NCI-H146 treated with DMSO at 0.1 percent for 48 hours (cell line): ENCODE measurements at regions not wholly inside any gene's neighbourhood (a gene's known extent, or its start where the extent isn't known, plus 50 kb on each side); places are given as distances from the start of the nearest gene placed in this dataset.

Experiments
- DNase-seq: peaks from one replicate; lab custom pipeline; 2025; ENCODE audit not compliant: unreplicated experiment; lab: John Stamatoyannopoulos, UW

DNA sequence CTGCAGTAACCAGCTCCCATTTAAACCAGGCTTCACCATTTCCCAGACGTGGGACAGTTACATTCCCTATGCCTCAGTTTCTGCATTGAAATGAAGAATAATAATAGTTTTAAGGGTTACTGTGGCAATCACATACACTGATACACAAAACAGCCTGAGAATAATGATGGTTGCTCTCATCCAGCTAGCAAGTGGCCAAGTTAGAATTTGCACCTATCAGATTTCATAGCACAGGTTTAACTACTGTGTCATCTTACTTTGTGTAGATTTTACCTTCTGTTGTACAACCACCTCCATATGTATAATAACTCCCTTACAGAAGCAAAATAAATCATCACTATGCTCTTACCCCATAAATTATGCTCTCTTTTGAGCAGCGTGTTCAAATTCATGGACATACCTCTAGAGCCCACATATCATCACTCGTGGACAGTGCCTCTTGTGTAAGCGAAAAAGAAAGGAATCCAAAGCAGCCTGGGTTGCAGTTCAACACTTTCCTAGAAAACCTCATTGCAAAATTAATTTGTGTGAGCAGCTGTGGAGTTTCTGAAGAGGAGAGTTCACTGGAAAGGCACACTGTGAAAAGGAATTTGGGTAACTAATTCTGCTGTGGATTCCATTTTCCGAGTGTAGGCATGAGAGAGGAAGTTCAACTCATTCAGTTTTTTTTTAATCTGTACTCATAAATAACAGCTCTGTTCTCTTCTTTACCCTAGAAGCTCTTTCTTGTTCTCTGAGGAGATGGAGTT, 492.5 kb downstream of the ARL4A start:
- no peak for DNase-seq

DNA sequence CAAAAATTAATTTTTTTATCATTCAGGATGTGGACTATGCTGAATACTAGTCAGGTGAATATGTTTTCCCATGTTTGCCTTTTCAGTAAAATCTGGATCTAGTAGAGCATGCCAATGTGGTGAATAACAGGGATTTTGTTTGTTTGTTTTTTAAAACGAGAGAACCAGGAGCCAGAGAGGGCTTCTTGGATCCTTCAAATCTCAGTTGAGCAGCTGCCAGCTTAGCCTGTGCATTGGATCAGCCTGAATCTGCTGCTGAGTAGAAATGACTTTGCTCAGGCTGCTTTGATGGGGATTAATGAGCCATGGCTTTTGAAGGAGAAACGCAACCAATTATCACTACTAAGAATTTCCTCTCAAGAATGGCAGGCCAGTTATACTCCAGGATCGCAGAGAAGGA, 493.8 kb downstream of the ARL4A start:
- DNase-seq = no peak

- DNase-seq = no peak
Observed at GRCh38 chr7:13185139-13185538, 497.7 kb downstream of the ARL4A start.

DNA sequence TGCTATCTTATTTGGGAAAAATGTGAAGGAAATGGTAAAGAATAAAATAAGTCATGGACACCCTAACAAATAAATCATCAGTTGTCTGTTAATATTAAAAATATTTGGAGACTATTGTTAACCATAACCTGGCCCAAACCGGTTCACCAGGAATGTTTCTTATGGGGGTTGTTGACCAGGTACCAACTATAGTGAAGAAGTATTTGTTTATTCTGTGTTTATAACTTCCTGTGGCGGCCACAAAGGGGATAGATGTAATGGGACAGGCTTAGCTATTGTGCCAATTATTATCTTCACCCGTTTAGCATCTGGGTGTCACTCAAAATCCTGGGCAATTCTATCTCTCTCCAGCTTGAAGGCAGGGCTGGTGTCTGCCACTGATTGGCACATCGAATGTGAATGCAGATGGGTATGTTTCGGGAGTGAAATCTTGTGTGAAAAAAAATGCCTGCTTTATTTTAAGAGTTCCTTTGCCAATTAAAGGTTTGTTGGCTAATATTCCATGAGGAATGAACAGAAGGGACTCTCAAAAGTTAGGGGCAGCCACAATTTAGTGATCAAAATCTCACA, 500.9 kb downstream of the ARL4A start:
- DNase-seq = no peak

- DNase-seq = no peak
Observed at GRCh38 chr7:13188922-13189321, 501.5 kb downstream of the ARL4A start.

DNA sequence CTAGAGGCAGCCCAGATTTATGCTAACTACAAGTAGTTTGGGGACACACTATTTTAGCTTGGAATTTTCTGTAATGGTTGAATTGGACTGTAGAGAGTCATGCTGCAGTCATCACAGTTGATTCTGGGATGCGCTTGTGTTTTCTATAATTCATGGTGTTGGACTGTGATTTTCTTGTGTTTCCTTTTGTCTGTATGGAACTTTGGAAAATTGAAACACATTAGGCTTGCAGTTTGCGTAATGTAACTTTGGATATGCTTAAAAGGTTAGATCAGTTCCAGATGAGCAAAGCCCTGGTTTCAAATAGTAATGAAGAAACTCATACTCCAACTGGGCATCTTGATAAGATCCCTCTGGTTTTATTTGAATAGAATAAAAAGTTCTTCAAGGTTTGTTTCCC, 502.2 kb downstream of the ARL4A start:
- DNase-seq = no peak

DNA sequence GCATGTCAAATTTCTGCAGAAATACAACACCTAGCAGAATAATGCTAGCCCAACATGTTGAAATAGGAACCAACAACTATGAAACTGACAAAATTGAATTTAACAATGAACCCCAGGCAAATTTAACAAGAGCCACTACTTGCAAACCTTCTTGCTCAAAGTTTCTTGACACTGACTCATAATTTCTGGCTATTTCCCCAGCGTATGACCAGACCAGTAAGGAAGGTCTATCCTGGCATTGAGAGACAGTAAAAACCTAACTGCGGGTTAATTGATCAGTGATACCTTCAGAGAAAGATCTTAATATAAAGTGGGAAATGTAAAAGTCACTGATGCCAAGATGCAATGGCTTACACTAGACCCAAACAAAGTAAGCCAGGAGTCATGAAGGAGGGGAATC, 510.1 kb downstream of the ARL4A start:
- no peak for DNase-seq

DNA sequence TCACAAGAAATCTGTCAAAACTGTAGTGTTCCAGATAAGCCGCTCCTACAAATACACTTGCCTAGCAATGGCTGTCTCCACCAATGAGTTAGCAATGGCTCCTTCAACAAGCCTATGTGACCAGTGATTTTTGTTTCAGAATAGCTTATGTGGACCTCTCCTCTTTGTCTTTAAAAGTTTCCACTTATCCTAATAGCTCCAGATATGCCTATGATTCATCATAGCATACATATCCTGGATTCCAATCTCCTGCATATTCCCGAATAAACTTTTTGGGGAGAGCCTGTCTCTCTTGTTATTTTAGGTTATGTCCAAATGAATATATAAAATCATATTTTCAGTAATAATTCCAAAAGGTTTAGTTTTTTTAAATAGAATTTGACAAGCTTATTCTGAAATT, 510.6 kb downstream of the ARL4A start:
- DNase-seq = no peak

GRCh38 chr7:13198727-13199126, 511.3 kb downstream of the ARL4A start:
- DNase-seq = no peak

GRCh38 chr7:13201628-13202027, 514.2 kb downstream of the ARL4A start:
- no peak for DNase-seq

DNA sequence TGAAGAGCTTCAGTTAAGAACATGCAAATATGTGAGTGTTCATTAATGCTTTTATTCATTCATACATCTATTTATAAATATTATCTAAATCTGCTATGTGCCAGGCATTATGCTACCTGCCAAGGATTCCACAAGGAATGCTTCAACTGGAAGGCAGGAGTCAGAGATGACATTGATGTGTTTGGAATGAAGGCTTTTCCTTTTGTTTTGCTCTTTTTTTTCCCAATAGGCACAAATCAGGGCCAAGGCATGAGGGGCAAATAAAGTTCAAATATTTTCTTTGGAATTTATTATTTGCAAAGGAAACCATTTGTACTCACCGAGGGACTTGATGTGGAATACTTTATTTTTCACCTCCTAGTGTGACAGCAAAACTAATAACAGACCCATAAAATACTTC, 530.3 kb downstream of the ARL4A start:
- DNase-seq = no peak

DNA sequence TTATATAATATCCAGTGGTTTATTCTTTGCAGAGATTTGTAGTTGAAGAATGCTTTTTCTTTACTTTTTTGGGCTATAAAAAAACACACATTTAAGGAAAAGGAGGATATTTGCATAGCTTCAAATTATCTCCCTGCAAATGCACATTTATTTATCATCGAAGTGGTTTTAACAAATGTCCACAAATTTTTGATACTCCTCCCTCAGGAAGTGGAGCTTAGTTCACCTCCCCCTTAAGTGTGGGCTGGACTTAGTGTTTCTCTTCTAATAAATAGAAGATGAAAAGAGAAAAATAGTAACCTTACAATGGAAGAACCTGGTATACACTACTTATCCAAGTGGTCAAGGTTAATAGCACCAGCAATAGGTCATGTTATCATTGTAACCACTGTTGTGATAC, 537.6 kb downstream of the ARL4A start:
- no peak for DNase-seq

DNA sequence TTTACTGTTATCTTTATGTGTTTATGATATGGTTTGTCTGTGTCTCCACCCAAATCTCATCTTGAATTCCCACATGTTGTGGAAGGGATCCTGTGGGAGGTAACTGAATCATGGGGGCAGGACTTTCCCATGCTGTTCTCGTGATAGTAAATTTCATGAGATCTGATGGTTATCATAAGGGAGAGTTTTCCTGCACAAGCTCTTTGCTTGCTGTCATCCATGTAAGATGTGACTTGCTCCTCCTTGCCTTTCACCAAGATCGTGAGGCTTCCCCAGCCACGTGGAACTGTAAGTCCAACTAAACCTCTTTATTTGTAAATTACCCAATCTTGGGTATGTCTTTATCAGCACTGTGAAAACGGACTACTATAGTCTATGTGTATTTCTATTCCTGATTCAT, 539.0 kb downstream of the ARL4A start:
- DNase-seq = no peak

GRCh38 chr7:13231216-13231615, 543.8 kb downstream of the ARL4A start:
- DNase-seq = peak; percentile 12

DNA sequence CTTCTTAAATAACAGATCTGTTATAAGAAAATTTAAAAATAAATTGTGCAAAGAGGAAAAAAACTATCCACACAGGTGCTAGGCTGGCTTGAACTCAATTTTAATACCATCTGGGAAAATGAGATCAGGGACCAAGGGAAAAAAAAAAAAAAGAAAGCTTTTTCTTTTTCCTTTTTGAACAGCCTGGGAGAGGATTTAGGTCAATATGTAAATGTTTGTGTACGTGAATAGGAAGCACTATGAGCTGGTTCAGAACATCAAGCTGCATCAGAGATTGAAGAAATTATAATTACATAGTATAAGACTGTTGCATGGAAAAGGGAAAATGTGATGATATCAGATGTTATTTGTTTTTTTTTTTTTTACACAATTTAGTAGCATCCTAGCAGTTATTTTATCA, 548.0 kb downstream of the ARL4A start:
- DNase-seq = no peak

- DNase-seq = no peak
Observed at GRCh38 chr7:13236026-13236425, 548.6 kb downstream of the ARL4A start.

- no peak for DNase-seq
Observed at GRCh38 chr7:13240349-13240748, 552.9 kb downstream of the ARL4A start.

DNA sequence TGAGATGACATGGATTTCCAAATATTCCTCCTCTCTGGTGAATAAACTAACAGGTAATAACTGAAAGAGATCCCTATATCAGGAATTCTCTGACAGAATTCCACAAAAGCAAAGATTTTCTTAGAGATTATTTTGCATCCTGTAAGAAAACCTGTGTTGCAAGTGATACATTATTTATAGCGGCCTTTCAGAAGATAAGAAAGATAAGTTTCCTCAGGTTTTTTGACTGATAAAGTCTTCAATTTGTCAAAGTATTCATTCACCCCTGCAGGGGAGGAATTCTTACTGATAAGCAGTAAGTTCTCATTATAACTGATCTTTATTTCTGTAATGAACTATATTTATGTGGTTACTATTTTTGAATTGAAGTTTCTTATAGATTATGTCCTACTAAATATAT, 554.0 kb downstream of the ARL4A start:
- no peak for DNase-seq

GRCh38 chr7:13257661-13258060, 570.2 kb downstream of the ARL4A start:
- DNase-seq = no peak

DNA sequence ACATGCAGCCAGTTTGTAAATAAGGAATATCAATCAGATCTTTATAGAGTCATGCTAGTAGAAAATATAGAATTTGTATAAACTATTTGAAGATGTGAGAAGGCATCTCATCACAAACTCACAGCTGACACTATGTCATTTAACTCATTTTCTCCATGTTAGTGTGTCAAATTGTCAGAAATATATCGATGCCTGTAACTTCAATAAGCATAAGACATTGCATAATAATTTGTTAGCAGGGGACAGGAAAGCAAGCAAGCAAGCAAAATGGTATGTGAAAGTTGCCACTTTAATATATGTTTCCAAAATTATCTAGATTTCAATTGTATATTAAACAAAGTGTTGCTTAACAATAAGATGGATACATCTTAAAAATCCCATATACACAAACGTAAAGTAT, 571.0 kb downstream of the ARL4A start:
- no peak for DNase-seq

DNA sequence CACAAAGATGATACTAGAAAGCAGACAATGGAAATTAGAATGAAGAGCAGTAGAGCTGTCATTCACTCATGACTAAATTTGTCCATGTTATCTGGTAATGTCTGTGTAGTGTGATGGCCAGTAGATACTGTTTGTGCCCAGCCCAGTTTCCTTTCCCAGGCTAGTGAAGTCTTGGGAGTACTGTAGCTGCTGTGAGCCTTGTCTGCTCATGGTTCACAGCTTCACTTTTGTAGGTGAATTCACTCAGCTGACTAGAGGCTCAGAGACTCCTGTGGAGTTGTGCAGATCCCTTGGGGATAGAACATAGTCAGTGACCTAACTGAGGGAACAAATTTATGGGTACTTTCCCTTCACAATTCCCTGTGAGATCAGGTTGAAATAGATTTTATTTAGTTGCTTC, 572.5 kb downstream of the ARL4A start:
- no peak for DNase-seq

DNA sequence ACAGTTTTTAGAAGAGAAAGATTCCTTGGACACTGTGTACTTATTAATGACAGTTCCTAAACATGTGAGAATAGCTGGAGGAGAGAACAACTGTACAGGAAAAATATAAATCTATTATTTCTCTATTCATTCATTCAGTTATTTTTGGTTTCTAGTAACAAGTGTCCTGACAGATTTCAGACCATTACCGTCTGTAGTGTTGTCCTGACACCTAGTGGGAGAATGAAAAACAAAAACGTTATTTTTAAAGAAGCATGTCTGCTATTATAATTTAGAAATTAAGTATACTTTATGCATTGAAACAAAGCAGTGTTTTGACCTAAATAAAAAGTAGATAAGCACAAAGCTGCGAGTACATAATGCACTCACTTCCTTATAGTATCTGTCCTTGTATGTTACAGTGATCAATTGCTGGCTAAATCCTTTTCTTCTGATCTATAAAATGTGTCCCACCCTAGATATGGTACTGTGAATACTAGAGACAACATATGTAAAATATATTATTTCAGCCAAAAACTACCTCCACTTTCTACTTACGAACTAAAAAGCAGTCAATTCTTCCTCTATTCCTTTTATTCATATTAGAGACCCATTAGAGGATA, 575.6 kb downstream of the ARL4A start:
- peak; percentile 20 for DNase-seq

GRCh38 chr7:13265271-13265670, 577.8 kb downstream of the ARL4A start:
- no peak for DNase-seq
